ENCODE measurements at regions not wholly inside any gene's neighbourhood (a gene's known extent, or its start where the extent isn't known, plus 50 kb on each side); places are given as distances from the start of the nearest gene placed in this dataset.

GRCh38 chr3:73255609-73256029, 194.2 kb downstream of the EBLN2 start (continued):
- TF ChIP-seq ARID4B (CRISPR knock-in tag; IDR thresholded peaks at IDR 0.05) (no peak), ZNF133 (CRISPR knock-in tag; IDR thresholded peaks at IDR 0.05) (no peak), FOXK1 (CRISPR knock-in tag; IDR thresholded peaks at IDR 0.05; ENCODE audit: borderline replicate concordance) (no peak), GATA2 (CRISPR knock-in tag; IDR thresholded peaks at IDR 0.05) (peak; percentile 95), ZNF696 (CRISPR knock-in tag; conservative IDR thresholded peaks at IDR 0.05) (no peak), ZBED1 (IDR thresholded peaks at IDR 0.05) (no peak), DPF2 (IDR thresholded peaks at IDR 0.05) (peak; percentile 81), POU5F1 (IDR thresholded peaks at IDR 0.05; ENCODE audit: borderline replicate concordance, low read depth, low read length, partially characterized antibody) (no peak), MITF (IDR thresholded peaks at IDR 0.05) (no peak), FOXO4 (CRISPR knock-in tag; IDR thresholded peaks at IDR 0.05) (no peak), EHMT2 (IDR thresholded peaks at IDR 0.05) (no peak), STAT5A (IDR thresholded peaks at IDR 0.05; ENCODE audit: borderline replicate concordance, low read length) (peak; percentile 75), TCF7L2 (IDR thresholded peaks at IDR 0.05; ENCODE audit: low read depth, low read length) (no peak), SRSF7 (optimal IDR thresholded peaks at IDR 0.05; ENCODE audit: low read depth, low read length) (no peak), ADNP (tag; IDR thresholded peaks at IDR 0.05) (no peak), RBM17 (IDR thresholded peaks at IDR 0.05; ENCODE audit: borderline replicate concordance, low read depth, low read length) (no peak), NELFE (IDR thresholded peaks at IDR 0.05; ENCODE audit: insufficient read depth, insufficient read length) (no peak), ETS2 (tag; IDR thresholded peaks at IDR 0.05; ENCODE audit: borderline replicate concordance, poor library complexity, severe bottlenecking) (no peak), EWSR1 (IDR thresholded peaks at IDR 0.05; ENCODE audit: borderline replicate concordance, low read depth, partially characterized antibody) (no peak)
- TF ChIP-seq, protein P1, sequence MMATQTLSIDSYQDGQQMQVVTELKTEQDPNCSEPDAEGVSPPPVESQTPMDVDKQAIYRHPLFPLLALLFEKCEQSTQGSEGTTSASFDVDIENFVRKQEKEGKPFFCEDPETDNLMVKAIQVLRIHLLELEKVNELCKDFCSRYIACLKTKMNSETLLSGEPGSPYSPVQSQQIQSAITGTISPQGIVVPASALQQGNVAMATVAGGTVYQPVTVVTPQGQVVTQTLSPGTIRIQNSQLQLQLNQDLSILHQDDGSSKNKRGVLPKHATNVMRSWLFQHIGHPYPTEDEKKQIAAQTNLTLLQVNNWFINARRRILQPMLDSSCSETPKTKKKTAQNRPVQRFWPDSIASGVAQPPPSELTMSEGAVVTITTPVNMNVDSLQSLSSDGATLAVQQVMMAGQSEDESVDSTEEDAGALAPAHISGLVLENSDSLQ (IDR thresholded peaks at IDR 0.05), result peak; percentile 31; the same call in 1 of the 2 replicates
- TF ChIP-seq, protein P2, sequence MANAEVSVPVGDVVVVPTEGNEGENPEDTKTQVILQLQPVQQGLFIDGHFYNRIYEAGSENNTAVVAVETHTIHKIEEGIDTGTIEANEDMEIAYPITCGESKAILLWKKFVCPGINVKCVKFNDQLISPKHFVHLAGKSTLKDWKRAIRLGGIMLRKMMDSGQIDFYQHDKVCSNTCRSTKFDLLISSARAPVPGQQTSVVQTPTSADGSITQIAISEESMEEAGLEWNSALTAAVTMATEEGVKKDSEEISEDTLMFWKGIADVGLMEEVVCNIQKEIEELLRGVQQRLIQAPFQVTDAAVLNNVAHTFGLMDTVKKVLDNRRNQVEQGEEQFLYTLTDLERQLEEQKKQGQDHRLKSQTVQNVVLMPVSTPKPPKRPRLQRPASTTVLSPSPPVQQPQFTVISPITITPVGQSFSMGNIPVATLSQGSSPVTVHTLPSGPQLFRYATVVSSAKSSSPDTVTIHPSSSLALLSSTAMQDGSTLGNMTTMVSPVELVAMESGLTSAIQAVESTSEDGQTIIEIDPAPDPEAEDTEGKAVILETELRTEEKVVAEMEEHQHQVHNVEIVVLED (CRISPR knock-in tag; IDR thresholded peaks at IDR 0.05), result no peak

Data from K562 (cell line).